DOHH2 (cell line): ENCODE measurements at regions not wholly inside any gene's neighbourhood (a gene's known extent, or its start where the extent isn't known, plus 50 kb on each side); places are given as distances from the start of the nearest gene placed in this dataset.

Experiments used
- H3F3A ChIP-seq: fragments of 200-600 bp; sonication (generic), shearing (Covaris generic); 2 replicates; pipeline ENCODE4 v1.6.0; 2016; ENCODE audit warnings: antibody characterized with exemption, mild to moderate bottlenecking; ENCODE audit not compliant: control insufficient read depth, insufficient read depth
- H3K27ac ChIP-seq: fragments of 200-600 bp; sonication (generic); 2 replicates; pipeline ENCODE4 v1.5.1; 2014; ENCODE audit warnings: low read depth, mild to moderate bottlenecking, low read length, moderate library complexity
- H3K27me3 ChIP-seq: fragments of 200-600 bp; sonication (generic); 2 replicates; pipeline ENCODE4 v1.6.1; 2014; ENCODE audit warnings: mild to moderate bottlenecking, low read length, mixed read lengths; ENCODE audit not compliant: control insufficient read depth
- H3K36me3 ChIP-seq: fragments of 200-600 bp; sonication (generic); 2 replicates; pipeline ENCODE4 v1.6.1; 2014; ENCODE audit warnings: mild to moderate bottlenecking, low read length, moderate library complexity, mixed read lengths; ENCODE audit not compliant: control insufficient read depth
- H3K4me1 ChIP-seq: fragments of 200-600 bp; sonication (generic); 2 replicates; pipeline ENCODE4 v1.6.1; 2014; ENCODE audit warnings: mild to moderate bottlenecking, low read length, mixed read lengths; ENCODE audit not compliant: control insufficient read depth
- H3K4me2 ChIP-seq: fragments of 200-600 bp; sonication (generic); 2 replicates; pipeline ENCODE4 v1.6.0; 2014; ENCODE audit warnings: mild to moderate bottlenecking, low read length, moderate library complexity
- H3K4me3 ChIP-seq: fragments of 200-600 bp; sonication (generic); 2 replicates; pipeline ENCODE4 v1.5.1; 2014; ENCODE audit warnings: mild to moderate bottlenecking, low read length, mixed read lengths
- H3K79me2 ChIP-seq: fragments of 200-600 bp; sonication (generic); 2 replicates; pipeline ENCODE4 v1.6.1; 2014; ENCODE audit warnings: mild to moderate bottlenecking, low read length, mixed read lengths; ENCODE audit not compliant: control insufficient read depth
- H3K9me2 ChIP-seq: fragments of 200-600 bp; sonication (generic); replicated peaks from 2 replicates; pipeline ENCODE4 v1.6.1; 2014; ENCODE audit warnings: mild to moderate bottlenecking, low read length, mixed read lengths; ENCODE audit not compliant: control insufficient read depth
- H3K9me3 ChIP-seq: fragments of 200-600 bp; sonication (generic); 2 replicates; pipeline ENCODE4 v1.6.1; 2014; ENCODE audit warnings: antibody characterized with exemption, low read length, mixed read lengths; ENCODE audit not compliant: control insufficient read depth, insufficient read depth
- H4K20me1 ChIP-seq: fragments of 200-600 bp; sonication (generic); 2 replicates; pipeline ENCODE4 v1.6.0; 2014; ENCODE audit warnings: low read depth, mild to moderate bottlenecking, antibody characterized with exemption, low read length, moderate library complexity; ENCODE audit not compliant: control insufficient read depth, insufficient read depth
- EZH2phosphoT487 ChIP-seq: fragments of 200-600 bp; sonication (generic); IDR thresholded peaks from 2 replicates; pipeline ENCODE4 v1.6.1; 2017; ENCODE audit warnings: borderline replicate concordance, mild to moderate bottlenecking, antibody characterized with exemption, low read length, moderate library complexity, mixed read lengths
- TF ChIP-seq, protein P1 (sequence below): fragments of 200-600 bp; sonication (generic); IDR thresholded peaks from one replicate; pipeline ENCODE4 v1.5.1; 2014; ENCODE audit warnings: antibody characterized with exemption, mild to moderate bottlenecking, low read depth, low read length; ENCODE audit not compliant: poor library complexity, severe bottlenecking

DNA sequence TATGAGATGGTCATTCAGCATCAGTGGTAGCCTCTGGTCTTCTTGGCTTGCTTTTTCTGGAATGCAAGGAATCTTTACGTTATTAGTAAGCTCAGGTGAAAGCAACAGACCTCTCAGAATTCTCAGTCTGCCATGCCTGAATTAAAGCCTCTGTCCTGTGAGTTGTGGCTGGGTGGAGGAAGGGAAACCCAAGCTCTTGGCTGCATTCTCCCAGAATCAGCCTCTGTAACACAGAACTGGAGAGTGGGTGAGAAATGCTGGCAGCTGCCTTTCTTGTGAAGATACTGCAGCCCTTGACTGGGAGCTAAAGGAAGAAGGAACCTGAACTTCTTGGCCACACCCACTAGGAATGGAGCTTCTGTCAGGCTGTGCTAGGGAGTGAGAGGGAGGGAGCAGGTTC, 505.8 kb downstream of the EPHA3 start:
- H3K9me2 ChIP-seq, result no peaks in the 10 kb centered on the region
- no peaks in the 10 kb centered on the region for H3K36me3 ChIP-seq
- H3K4me1 ChIP-seq, result no peaks in the 10 kb centered on the region
- H3K27ac ChIP-seq, result no peak overlapping the region
- no peaks in the 10 kb centered on the region for H3K27me3 ChIP-seq
- no peaks in the 10 kb centered on the region for H3K79me2 ChIP-seq
- H4K20me1 ChIP-seq, result no peaks in the 10 kb centered on the region
- H3K9me3 ChIP-seq, result no peaks in the 10 kb centered on the region
- H3F3A ChIP-seq, result no peaks in the 10 kb centered on the region
- no peak overlapping the region for H3K4me2 ChIP-seq
- H3K4me3 ChIP-seq, result no peak overlapping the region
- no peak for TF ChIP-seq EZH2phosphoT487

- Histone ChIP-seq H3K27me3 (no peaks in the 10 kb centered on the region), H4K20me1 (no peaks in the 10 kb centered on the region), H3K9me2 (no peaks in the 10 kb centered on the region), H3K4me1 (no peaks in the 10 kb centered on the region), H3K9me3 (no peaks in the 10 kb centered on the region), H3K36me3 (no peaks in the 10 kb centered on the region), H3K27ac (no peak overlapping the region), H3F3A (no peaks in the 10 kb centered on the region), H3K79me2 (no peaks in the 10 kb centered on the region), H3K4me3 (no peak overlapping the region), H3K4me2 (no peak overlapping the region)
- TF ChIP-seq, protein P1, sequence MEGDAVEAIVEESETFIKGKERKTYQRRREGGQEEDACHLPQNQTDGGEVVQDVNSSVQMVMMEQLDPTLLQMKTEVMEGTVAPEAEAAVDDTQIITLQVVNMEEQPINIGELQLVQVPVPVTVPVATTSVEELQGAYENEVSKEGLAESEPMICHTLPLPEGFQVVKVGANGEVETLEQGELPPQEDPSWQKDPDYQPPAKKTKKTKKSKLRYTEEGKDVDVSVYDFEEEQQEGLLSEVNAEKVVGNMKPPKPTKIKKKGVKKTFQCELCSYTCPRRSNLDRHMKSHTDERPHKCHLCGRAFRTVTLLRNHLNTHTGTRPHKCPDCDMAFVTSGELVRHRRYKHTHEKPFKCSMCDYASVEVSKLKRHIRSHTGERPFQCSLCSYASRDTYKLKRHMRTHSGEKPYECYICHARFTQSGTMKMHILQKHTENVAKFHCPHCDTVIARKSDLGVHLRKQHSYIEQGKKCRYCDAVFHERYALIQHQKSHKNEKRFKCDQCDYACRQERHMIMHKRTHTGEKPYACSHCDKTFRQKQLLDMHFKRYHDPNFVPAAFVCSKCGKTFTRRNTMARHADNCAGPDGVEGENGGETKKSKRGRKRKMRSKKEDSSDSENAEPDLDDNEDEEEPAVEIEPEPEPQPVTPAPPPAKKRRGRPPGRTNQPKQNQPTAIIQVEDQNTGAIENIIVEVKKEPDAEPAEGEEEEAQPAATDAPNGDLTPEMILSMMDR, result no peak
- no peak for TF ChIP-seq EZH2phosphoT487
These were observed 510.3 kb downstream of the EPHA3 start for GRCh38 chr3:89617706-89618105.

- Histone ChIP-seq H4K20me1 (no peaks in the 10 kb centered on the region), H3K27me3 (no peaks in the 10 kb centered on the region), H3K9me2 (no peaks in the 10 kb centered on the region), H3K4me1 (no peaks in the 10 kb centered on the region), H3F3A (no peaks in the 10 kb centered on the region), H3K36me3 (no peaks in the 10 kb centered on the region), H3K4me3 (no peak overlapping the region), H3K27ac (no peak overlapping the region), H3K79me2 (no peaks in the 10 kb centered on the region), H3K9me3 (no peaks in the 10 kb centered on the region), H3K4me2 (no peak overlapping the region)
- TF ChIP-seq, protein P1, result no peak
- no peak for TF ChIP-seq EZH2phosphoT487
These were observed 511.8 kb downstream of the EPHA3 start for GRCh38 chr3:89619263-89619662.

- Histone ChIP-seq H3K27ac (no peak overlapping the region), H3K9me3 (no peaks in the 10 kb centered on the region), H3K4me2 (no peak overlapping the region), H3K79me2 (no peaks in the 10 kb centered on the region), H3K4me3 (no peak overlapping the region), H3K36me3 (no peaks in the 10 kb centered on the region), H3K4me1 (no peaks in the 10 kb centered on the region), H3K9me2 (no peaks in the 10 kb centered on the region), H3K27me3 (no peaks in the 10 kb centered on the region), H3F3A (no peaks in the 10 kb centered on the region), H4K20me1 (no peaks in the 10 kb centered on the region)
- TF ChIP-seq EZH2phosphoT487, result no peak
- TF ChIP-seq, protein P1, result no peak
These were observed 514.8 kb downstream of the EPHA3 start for GRCh38 chr3:89622063-89622700.
